PFSK-1 (cell line): ENCODE measurements at regions not wholly inside any gene's neighbourhood (a gene's known extent, or its start where the extent isn't known, plus 50 kb on each side); places are given as distances from the start of the nearest gene placed in this dataset.

ENCODE experiments used
- FOXP2 ChIP-seq: optimal IDR thresholded peaks from 2 replicates; pipeline ENCODE3; 2011; ENCODE audit warnings: borderline replicate concordance, control low read depth, inconsistent platforms; ENCODE audit not compliant: insufficient read depth; ENCODE audit errors: extremely low read length, extremely low read depth
- POLR2AphosphoS5 ChIP-seq: IDR thresholded peaks from 2 replicates; pipeline ENCODE4 v1.6.1; 2012; ENCODE audit warnings: low read depth, mild to moderate bottlenecking, control low read depth, low read length, moderate library complexity
- SIN3A ChIP-seq: IDR thresholded peaks from 2 replicates; pipeline ENCODE4 v1.6.1; 2012; ENCODE audit warnings: mild to moderate bottlenecking, low read length, moderate library complexity, borderline replicate concordance; ENCODE audit not compliant: insufficient read depth
- TAF1 ChIP-seq: IDR thresholded peaks from 2 replicates; pipeline ENCODE4 v1.6.1; 2012; ENCODE audit warnings: low read length, control low read depth, borderline replicate concordance; ENCODE audit not compliant: insufficient read depth
- TF ChIP-seq, protein P1 (sequence below), 2 experiments: IDR thresholded peaks; 2 replicates each; pipeline versions ENCODE4 v1.6.1 to v1.8.0; 2011 to 2012; ENCODE audit warnings: low read depth in 2 of 2, low read length in 2 of 2, control low read depth in 1 of 2, inconsistent platforms in 1 of 2, mild to moderate bottlenecking in 1 of 2, moderate library complexity in 1 of 2; ENCODE audit not compliant: insufficient read depth in 1 of 2

GRCh38 chr1:188444526-188444925, 1615.8 kb downstream of the PLA2G4A start:
- TF ChIP-seq, protein P1, sequence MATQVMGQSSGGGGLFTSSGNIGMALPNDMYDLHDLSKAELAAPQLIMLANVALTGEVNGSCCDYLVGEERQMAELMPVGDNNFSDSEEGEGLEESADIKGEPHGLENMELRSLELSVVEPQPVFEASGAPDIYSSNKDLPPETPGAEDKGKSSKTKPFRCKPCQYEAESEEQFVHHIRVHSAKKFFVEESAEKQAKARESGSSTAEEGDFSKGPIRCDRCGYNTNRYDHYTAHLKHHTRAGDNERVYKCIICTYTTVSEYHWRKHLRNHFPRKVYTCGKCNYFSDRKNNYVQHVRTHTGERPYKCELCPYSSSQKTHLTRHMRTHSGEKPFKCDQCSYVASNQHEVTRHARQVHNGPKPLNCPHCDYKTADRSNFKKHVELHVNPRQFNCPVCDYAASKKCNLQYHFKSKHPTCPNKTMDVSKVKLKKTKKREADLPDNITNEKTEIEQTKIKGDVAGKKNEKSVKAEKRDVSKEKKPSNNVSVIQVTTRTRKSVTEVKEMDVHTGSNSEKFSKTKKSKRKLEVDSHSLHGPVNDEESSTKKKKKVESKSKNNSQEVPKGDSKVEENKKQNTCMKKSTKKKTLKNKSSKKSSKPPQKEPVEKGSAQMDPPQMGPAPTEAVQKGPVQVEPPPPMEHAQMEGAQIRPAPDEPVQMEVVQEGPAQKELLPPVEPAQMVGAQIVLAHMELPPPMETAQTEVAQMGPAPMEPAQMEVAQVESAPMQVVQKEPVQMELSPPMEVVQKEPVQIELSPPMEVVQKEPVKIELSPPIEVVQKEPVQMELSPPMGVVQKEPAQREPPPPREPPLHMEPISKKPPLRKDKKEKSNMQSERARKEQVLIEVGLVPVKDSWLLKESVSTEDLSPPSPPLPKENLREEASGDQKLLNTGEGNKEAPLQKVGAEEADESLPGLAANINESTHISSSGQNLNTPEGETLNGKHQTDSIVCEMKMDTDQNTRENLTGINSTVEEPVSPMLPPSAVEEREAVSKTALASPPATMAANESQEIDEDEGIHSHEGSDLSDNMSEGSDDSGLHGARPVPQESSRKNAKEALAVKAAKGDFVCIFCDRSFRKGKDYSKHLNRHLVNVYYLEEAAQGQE (IDR thresholded peaks at IDR 0.05; ENCODE audit: insufficient read depth in 1 of 2, low read depth in 2 of 2, low read length in 2 of 2): no peak
- TF ChIP-seq FOXP2 (no peak), POLR2AphosphoS5 (no peak), TAF1 (no peak), SIN3A (no peak)

GRCh38 chr1:188462837-188463236, 1634.1 kb downstream of the PLA2G4A start:
- no peak for TF ChIP-seq FOXP2
- TF ChIP-seq POLR2AphosphoS5: no peak
- TF ChIP-seq TAF1: no peak
- no peak for TF ChIP-seq SIN3A
- TF ChIP-seq, protein P1 (IDR thresholded peaks at IDR 0.05; ENCODE audit: insufficient read depth in 1 of 2, low read depth in 2 of 2, low read length in 2 of 2): no peak

GRCh38 chr1:188463919-188464318, 1635.2 kb downstream of the PLA2G4A start:
- TF ChIP-seq SIN3A (no peak), TAF1 (no peak), FOXP2 (no peak), POLR2AphosphoS5 (no peak)
- TF ChIP-seq, protein P1 (IDR thresholded peaks at IDR 0.05; ENCODE audit: insufficient read depth in 1 of 2, low read depth in 2 of 2, low read length in 2 of 2): no peak

DNA sequence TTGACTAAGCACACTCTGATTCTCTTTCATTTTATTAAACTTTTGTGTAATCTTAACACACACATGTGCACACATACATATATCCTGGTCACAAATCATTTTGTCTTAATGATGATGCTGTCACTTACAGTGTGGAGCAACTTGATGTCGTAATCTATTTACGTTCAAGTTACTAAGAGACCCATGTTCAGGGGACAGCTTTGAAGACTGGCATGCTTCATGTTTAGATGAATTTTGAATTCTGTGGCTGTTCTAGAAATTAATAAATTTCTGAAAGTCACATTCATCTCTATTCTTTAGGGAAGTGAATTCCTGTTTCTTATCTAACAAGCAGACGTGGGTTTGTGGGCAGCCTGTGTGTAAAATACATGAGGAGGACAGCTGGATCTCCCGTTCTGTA, 1637.8 kb downstream of the PLA2G4A start:
- TF ChIP-seq FOXP2: no peak
- TF ChIP-seq TAF1: no peak
- TF ChIP-seq, protein P1 (IDR thresholded peaks at IDR 0.05; ENCODE audit: insufficient read depth in 1 of 2, low read depth in 2 of 2, low read length in 2 of 2): no peak
- no peak for TF ChIP-seq SIN3A
- TF ChIP-seq POLR2AphosphoS5: no peak

DNA sequence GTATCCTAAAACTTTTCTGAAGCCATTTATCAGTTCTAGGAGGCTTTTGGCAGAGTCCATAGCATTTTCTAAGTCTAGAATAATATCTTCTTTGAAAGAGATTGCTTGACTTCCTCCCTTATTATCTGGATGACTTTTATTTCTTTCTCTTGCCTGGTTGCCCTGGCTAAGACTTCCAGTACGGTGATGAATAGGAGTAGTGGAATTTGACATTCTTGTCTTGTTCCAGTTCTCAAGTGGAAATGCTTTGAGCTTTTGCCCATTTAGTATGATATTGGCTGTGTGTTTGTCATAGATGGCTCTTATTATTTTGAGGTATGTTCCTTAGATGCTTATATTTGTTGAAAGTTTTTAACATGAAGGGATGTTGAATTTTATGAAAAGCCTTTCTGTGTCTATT, 1647.9 kb downstream of the PLA2G4A start:
- no peak for TF ChIP-seq FOXP2
- TF ChIP-seq POLR2AphosphoS5: no peak
- no peak for TF ChIP-seq TAF1
- TF ChIP-seq SIN3A: no peak
- TF ChIP-seq, protein P1 (IDR thresholded peaks at IDR 0.05; ENCODE audit: insufficient read depth in 1 of 2, low read depth in 2 of 2, low read length in 2 of 2): no peak
